Ecto neural progenitor cell (in vitro differentiated cells): ENCODE measurements at regions not wholly inside any gene's neighbourhood (a gene's known extent, or its start where the extent isn't known, plus 50 kb on each side); places are given as distances from the start of the nearest gene placed in this dataset.

Experiments
- DNase-seq: peaks from one replicate; pipeline ENCODE4 v3.0.0-alpha.2; 2018; ENCODE audit warnings: low spot score

- DNase-seq = peak; percentile 26
Observed at GRCh38 chr15:31510057-31510456, 183.4 kb downstream of the KLF13 start.

- DNase-seq = no peak
Observed at GRCh38 chr15:31511707-31512310, 185.2 kb downstream of the KLF13 start.

GRCh38 chr15:31513178-31513577, 186.5 kb downstream of the KLF13 start:
- DNase-seq = peak; percentile 24

- no peak for DNase-seq
Observed at GRCh38 chr15:31516440-31516839, 189.8 kb downstream of the KLF13 start.

GRCh38 chr15:31516874-31517273, 190.2 kb downstream of the KLF13 start:
- DNase-seq = no peak

- no peak for DNase-seq
Observed at GRCh38 chr15:31517711-31518110, 191.1 kb downstream of the KLF13 start.

GRCh38 chr15:31522028-31522427, 195.4 kb downstream of the KLF13 start:
- no peak for DNase-seq

- no peak for DNase-seq
Observed at GRCh38 chr15:31523027-31523654, 196.5 kb downstream of the KLF13 start.

GRCh38 chr15:31523655-31524049, 197.0 kb downstream of the KLF13 start:
- DNase-seq = no peak

- no peak for DNase-seq
Observed at GRCh38 chr15:31525185-31525695, 198.6 kb downstream of the KLF13 start.

- no peak for DNase-seq
Observed at GRCh38 chr15:31525988-31526665, 199.5 kb downstream of the KLF13 start.

GRCh38 chr15:31526916-31527690, 200.5 kb downstream of the KLF13 start:
- DNase-seq = no peak

- no peak for DNase-seq
Observed at GRCh38 chr15:31528846-31529245, 202.2 kb downstream of the KLF13 start.

- DNase-seq = no peak
Observed at GRCh38 chr15:31537770-31538592, 211.3 kb downstream of the KLF13 start.

- DNase-seq = no peak
Observed at GRCh38 chr15:31540633-31541032, 214.0 kb downstream of the KLF13 start.

- no peak for DNase-seq
Observed at GRCh38 chr15:31544361-31544760, 217.7 kb downstream of the KLF13 start.

- no peak for DNase-seq
Observed at GRCh38 chr15:31545257-31545656, 218.6 kb downstream of the KLF13 start.

- no peak for DNase-seq
Observed at GRCh38 chr15:31550211-31550977, 223.8 kb downstream of the KLF13 start.

- no peak for DNase-seq
Observed at GRCh38 chr15:31551323-31551722, 224.7 kb downstream of the KLF13 start.

- no peak for DNase-seq
Observed at GRCh38 chr15:31552482-31553099, 226.0 kb downstream of the KLF13 start.
